PC-3 (cell line): ENCODE measurements at regions not wholly inside any gene's neighbourhood (a gene's known extent, or its start where the extent isn't known, plus 50 kb on each side); places are given as distances from the start of the nearest gene placed in this dataset.

Source experiments
- ATAC-seq: fragments of 200-7000 bp; cut with Tn5 transposase; 2 replicates; pipeline ENCODE4 v1.9.1; 2020; ENCODE audit warnings: mild to moderate bottlenecking, moderate library complexity
- BruUV-seq: library from RNA; stranded (reverse); fragments of 400-500 nt; replicated peaks from 2 replicates; lab custom pipeline; 2021; lab: Mats Ljungman, UMichigan
- CTCF ChIA-PET: fragments of 300-600 bp; sonication (Branson Sonifier 250); formaldehyde crosslinking; loops from one replicate; lab custom pipeline; 2022; ENCODE audit warnings: antibody characterized with exemption; lab: Charles Lee
- POLR2A ChIA-PET: fragments of 300-600 bp; sonication (Branson Sonifier 250); formaldehyde crosslinking; loops from one replicate; lab custom pipeline; 2022; ENCODE audit warnings: antibody characterized with exemption; ENCODE audit not compliant: unreplicated experiment; lab: Charles Lee
- DNase-seq: peaks from one replicate; pipeline ENCODE4 v3.0.0-alpha.2; 2015
- H2AFZ ChIP-seq: fragments of 300-600 bp; sonication (generic); 2 replicates; pipeline ENCODE4 v1.6.0; 2016; ENCODE audit warnings: antibody characterized with exemption, low read length
- H3F3A ChIP-seq: fragments of 300-600 bp; sonication (generic); one replicate; pipeline ENCODE4 v1.6.0; 2017; ENCODE audit warnings: antibody characterized with exemption, low read length, control low read depth, mild to moderate bottlenecking; ENCODE audit not compliant: unreplicated experiment
- H3K27ac ChIP-seq: fragments of 300-600 bp; sonication (generic); 2 replicates; pipeline ENCODE4 v1.5.1; 2016; ENCODE audit warnings: mild to moderate bottlenecking, low read length
- H3K27me3 ChIP-seq: fragments of 300-600 bp; sonication (generic); 2 replicates; pipeline ENCODE4 v1.6.1; 2016; ENCODE audit warnings: low read length, mixed read lengths
- H3K36me3 ChIP-seq: fragments of 300-600 bp; sonication (generic); 2 replicates; pipeline ENCODE4 v1.6.1; 2016; ENCODE audit warnings: low read depth, mixed run types, low read length, mixed read lengths
- H3K4me1 ChIP-seq: fragments of 300-600 bp; sonication (generic); 2 replicates; pipeline ENCODE4 v1.5.1; 2016; ENCODE audit warnings: low read length; ENCODE audit not compliant: insufficient read depth
- H3K4me2 ChIP-seq: fragments of 300-600 bp; sonication (generic); 2 replicates; pipeline ENCODE4 v1.6.0; 2016; ENCODE audit warnings: low read length
- H3K4me3 ChIP-seq: fragments of 300-600 bp; sonication (generic); 2 replicates; pipeline ENCODE4 v1.5.1; 2016; ENCODE audit warnings: mild to moderate bottlenecking, low read length, mixed read lengths
- H3K79me2 ChIP-seq: fragments of 300-600 bp; sonication (generic); 2 replicates; pipeline ENCODE4 v1.6.1; 2017; ENCODE audit warnings: low read length, mixed read lengths
- H3K9ac ChIP-seq: fragments of 300-600 bp; sonication (generic); 2 replicates; pipeline ENCODE4 v1.6.0; 2016; ENCODE audit warnings: mild to moderate bottlenecking, low read length
- H3K9me2 ChIP-seq: fragments of 300-600 bp; sonication (generic); replicated peaks from 2 replicates; pipeline ENCODE4 v1.6.1; 2016; ENCODE audit warnings: mixed run types, low read length, mixed read lengths
- H3K9me3 ChIP-seq: fragments of 300-600 bp; sonication (generic); 2 replicates; pipeline ENCODE4 v1.6.1; 2016; ENCODE audit warnings: low read length, mixed read lengths
- H4K20me1 ChIP-seq: fragments of 300-600 bp; sonication (generic); 2 replicates; pipeline ENCODE4 v1.6.1; 2016; ENCODE audit warnings: low read length, mixed read lengths
- CTCF ChIP-seq: fragments of 300-600 bp; sonication (generic); conservative IDR thresholded peaks from 2 replicates; pipeline ENCODE4 v1.5.1; 2017; ENCODE audit warnings: antibody characterized with exemption, low read depth, mild to moderate bottlenecking, low read length
- EZH2 ChIP-seq: fragments of 300-600 bp; sonication (generic); IDR thresholded peaks from one replicate; pipeline ENCODE4 v1.6.1; 2017; ENCODE audit warnings: antibody characterized with exemption, mild to moderate bottlenecking, low read length; ENCODE audit not compliant: unreplicated experiment
- EZH2phosphoT487 ChIP-seq: fragments of 300-600 bp; sonication (generic); IDR thresholded peaks from 2 replicates; pipeline ENCODE4 v1.6.1; 2018; ENCODE audit warnings: mild to moderate bottlenecking, antibody characterized with exemption, low read length, borderline replicate concordance
- intact Hi-C: fragments of 100-400 bp; cut with micrococcal nuclease; formaldehyde crosslinking; loops from 2 replicates; pipeline ENCODE4 v1.9.0; 2023

GRCh38 chr2:12254280-12254860 lies 462.4 kb upstream of the TRIB2 start:
- Histone ChIP-seq H4K20me1 (no peaks in the 10 kb centered on the region), H3K27ac (no peak overlapping the region), H2AFZ (no peak overlapping the region), H3K4me3 (no peak overlapping the region), H3K79me2 (no peaks in the 10 kb centered on the region), H3K4me2 (no peak overlapping the region), H3K9ac (no peak overlapping the region), H3K27me3 (no peaks in the 10 kb centered on the region), H3K36me3 (no peaks in the 10 kb centered on the region), H3K4me1 (no peaks in the 10 kb centered on the region), H3K9me3 (no peaks in the 10 kb centered on the region), H3K9me2 (no peaks in the 10 kb centered on the region), H3F3A (no peaks in the 10 kb centered on the region)
- intact Hi-C loops: no loop called here
- no peak for TF ChIP-seq EZH2phosphoT487
- no peak for TF ChIP-seq CTCF
- no peak for TF ChIP-seq EZH2
- ChIA-PET POLR2A (no interaction called here), CTCF (no interaction called here)
- DNase-seq: no peak
- BruUV-seq: no TSS peak
- no peak for ATAC-seq

DNA sequence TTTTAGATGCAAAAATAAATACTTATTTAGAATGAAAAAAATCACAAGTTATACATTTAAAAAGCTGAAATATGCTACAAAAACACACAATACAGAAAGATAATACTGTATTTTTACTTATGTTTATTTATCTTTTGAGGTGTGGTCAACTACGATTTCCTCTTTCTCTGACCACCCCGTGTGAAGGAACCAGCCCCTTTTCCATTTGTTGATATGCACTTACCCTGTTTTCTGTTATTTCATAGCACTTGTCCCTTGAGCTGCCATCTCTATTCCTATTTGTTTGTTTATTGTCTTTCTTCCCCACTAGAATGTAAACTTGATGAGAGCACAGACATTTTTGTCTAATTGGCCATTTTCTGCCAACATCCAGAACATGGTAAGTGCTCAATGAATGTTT lies 460.5 kb upstream of the TRIB2 start:
- no peak overlapping the region for H2AFZ ChIP-seq
- H3K9me2 ChIP-seq: no peaks in the 10 kb centered on the region
- no peaks in the 10 kb centered on the region for H3K9me3 ChIP-seq
- H3K4me3 ChIP-seq: no peak overlapping the region
- DNase-seq (no peak), ATAC-seq (no peak)
- TF ChIP-seq EZH2: no peak
- no peak for TF ChIP-seq EZH2phosphoT487
- TF ChIP-seq CTCF: no peak
- no peaks in the 10 kb centered on the region for H3K27me3 ChIP-seq
- H3K9ac ChIP-seq: no peak overlapping the region
- intact Hi-C loops: no loop called here
- H3K27ac ChIP-seq: no peak overlapping the region
- CTCF ChIA-PET: no interaction called here
- no peak overlapping the region for H3K4me2 ChIP-seq
- no peaks in the 10 kb centered on the region for H3K4me1 ChIP-seq
- no peaks in the 10 kb centered on the region for H3K79me2 ChIP-seq
- no peaks in the 10 kb centered on the region for H3F3A ChIP-seq
- H4K20me1 ChIP-seq: no peaks in the 10 kb centered on the region
- POLR2A ChIA-PET: interaction anchor here (0.6 kb wide), 1 partner anchor 557 kb away, joined by 7 read pairs; no protein-coding TSS in a partner anchor
- no TSS peak for BruUV-seq
- H3K36me3 ChIP-seq: no peaks in the 10 kb centered on the region

- no TSS peak for BruUV-seq
- no peak for ATAC-seq
- H3K4me3 ChIP-seq: no peak overlapping the region
- ChIA-PET POLR2A (no interaction called here), CTCF (no interaction called here)
- H3K4me1 ChIP-seq: no peaks in the 10 kb centered on the region
- TF ChIP-seq EZH2 (no peak), CTCF (no peak), EZH2phosphoT487 (no peak)
- no peaks in the 10 kb centered on the region for H3K36me3 ChIP-seq
- no peaks in the 10 kb centered on the region for H3F3A ChIP-seq
- H3K9me2 ChIP-seq: no peaks in the 10 kb centered on the region
- no peaks in the 10 kb centered on the region for H3K79me2 ChIP-seq
- intact Hi-C loops: no loop called here
- DNase-seq: no peak
- H3K9me3 ChIP-seq: no peaks in the 10 kb centered on the region
- no peak overlapping the region for H3K9ac ChIP-seq
- no peaks in the 10 kb centered on the region for H3K27me3 ChIP-seq
- no peak overlapping the region for H3K4me2 ChIP-seq
- H2AFZ ChIP-seq: no peak overlapping the region
- H4K20me1 ChIP-seq: no peaks in the 10 kb centered on the region
- H3K27ac ChIP-seq: no peak overlapping the region
Measured at GRCh38 chr2:12257476-12257875, 459.3 kb upstream of the TRIB2 start.
